ENCODE measurements at regions not wholly inside any gene's neighbourhood (a gene's known extent, or its start where the extent isn't known, plus 50 kb on each side); places are given as distances from the start of the nearest gene placed in this dataset.

DNA sequence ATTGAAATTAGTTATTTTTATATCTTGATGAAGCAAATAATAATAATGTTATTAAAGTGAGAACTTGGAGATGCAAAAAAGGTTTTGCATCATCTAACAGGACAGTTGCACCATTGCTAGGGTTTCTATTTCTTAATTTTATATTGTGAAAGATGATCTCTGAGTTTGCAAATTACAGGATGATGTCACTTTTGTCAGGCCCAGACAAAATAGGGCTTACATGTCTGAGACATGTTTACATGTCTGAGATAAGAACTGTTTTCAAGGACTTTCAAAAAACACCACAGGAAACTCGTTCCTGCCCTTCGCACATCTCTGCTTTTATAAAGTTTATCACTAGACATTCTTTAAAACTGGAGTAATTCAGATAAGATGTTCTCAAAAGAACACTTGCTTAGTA, 1075.8 kb upstream of the MANEA start:
- intact Hi-C loops (cut with DNase I): no loop called here
- TF ChIP-seq POLR2A (IDR thresholded peaks at IDR 0.05): no peak
- TF ChIP-seq, protein P1, sequence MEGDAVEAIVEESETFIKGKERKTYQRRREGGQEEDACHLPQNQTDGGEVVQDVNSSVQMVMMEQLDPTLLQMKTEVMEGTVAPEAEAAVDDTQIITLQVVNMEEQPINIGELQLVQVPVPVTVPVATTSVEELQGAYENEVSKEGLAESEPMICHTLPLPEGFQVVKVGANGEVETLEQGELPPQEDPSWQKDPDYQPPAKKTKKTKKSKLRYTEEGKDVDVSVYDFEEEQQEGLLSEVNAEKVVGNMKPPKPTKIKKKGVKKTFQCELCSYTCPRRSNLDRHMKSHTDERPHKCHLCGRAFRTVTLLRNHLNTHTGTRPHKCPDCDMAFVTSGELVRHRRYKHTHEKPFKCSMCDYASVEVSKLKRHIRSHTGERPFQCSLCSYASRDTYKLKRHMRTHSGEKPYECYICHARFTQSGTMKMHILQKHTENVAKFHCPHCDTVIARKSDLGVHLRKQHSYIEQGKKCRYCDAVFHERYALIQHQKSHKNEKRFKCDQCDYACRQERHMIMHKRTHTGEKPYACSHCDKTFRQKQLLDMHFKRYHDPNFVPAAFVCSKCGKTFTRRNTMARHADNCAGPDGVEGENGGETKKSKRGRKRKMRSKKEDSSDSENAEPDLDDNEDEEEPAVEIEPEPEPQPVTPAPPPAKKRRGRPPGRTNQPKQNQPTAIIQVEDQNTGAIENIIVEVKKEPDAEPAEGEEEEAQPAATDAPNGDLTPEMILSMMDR (IDR thresholded peaks at IDR 0.05): no peak
- Histone ChIP-seq H3K4me3 (no peak overlapping the region), H3K9me3 (replicated peaks in 1 of 3) (no peaks in the 10 kb centered on the region), H3K27ac (no peak overlapping the region), H3K4me1 (replicated peaks in 1 of 2) (no peaks in the 10 kb centered on the region), H3K36me3 (replicated peaks in 1 of 2) (no peaks in the 10 kb centered on the region), H3K27me3 (no peaks in the 10 kb centered on the region)
- no peak for DNase-seq
- WGBS, 4 donors: 4 to 23% (median 19%) methylated on average over 2 of the region's 2 CpGs

DNA sequence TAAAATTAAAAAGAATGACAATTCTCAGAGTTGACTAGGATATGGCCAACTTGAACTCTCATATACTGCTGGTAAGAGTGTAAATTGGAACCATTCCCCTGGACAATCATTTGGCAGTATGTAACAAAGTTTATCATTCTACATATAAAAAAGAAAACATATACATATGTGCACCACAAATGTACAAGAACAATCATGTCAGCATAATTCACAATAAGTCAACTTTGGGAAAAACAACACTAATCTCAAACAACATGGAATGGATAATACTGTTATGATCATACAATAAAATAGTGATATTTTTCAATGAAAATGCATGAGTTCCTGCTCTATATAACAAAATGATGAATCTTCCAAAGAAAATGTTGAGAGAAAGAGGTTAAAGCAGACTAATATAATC, 1078.7 kb upstream of the EPHA7 start:
- no peak overlapping the region for H3K27ac ChIP-seq
- H3K4me1 ChIP-seq (replicated peaks in 1 of 2): no peaks in the 10 kb centered on the region
- no peak overlapping the region for H3K4me3 ChIP-seq
- H3K36me3 ChIP-seq (replicated peaks in 1 of 2): no peaks in the 10 kb centered on the region
- no peak for TF ChIP-seq POLR2A (IDR thresholded peaks at IDR 0.05)
- TF ChIP-seq, protein P1 (IDR thresholded peaks at IDR 0.05): no peak
- H3K9me3 ChIP-seq (replicated peaks in 1 of 3): no peaks in the 10 kb centered on the region
- no peaks in the 10 kb centered on the region for H3K27me3 ChIP-seq
- intact Hi-C loops (cut with DNase I): no loop called here
- no peak for DNase-seq

DNA sequence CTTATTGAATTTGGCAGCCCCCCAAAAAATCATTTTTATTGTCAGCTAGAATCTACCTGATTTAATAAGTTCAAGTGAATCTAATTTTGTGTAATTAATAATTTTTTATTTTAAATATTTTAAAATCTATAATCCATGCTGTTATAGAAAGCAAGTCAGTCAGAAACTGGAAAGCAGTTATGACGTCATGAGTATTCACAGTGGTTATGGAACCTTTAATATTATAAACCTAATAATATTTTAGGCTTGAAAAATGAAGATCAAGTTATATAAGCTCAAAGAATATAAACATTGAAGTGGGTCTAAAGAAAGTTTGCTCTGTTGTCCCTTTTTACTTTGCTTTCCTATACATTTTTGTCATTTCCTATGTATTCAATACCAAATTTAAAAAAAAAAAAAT, 1075.1 kb upstream of the EPHA7 start:
- no peaks in the 10 kb centered on the region for H3K36me3 ChIP-seq (replicated peaks in 1 of 2)
- WGBS, 4 donors: 69 to 81% (median 80%) methylated on average over 1 of the region's 1 CpG
- DNase-seq: no peak
- H3K4me1 ChIP-seq (replicated peaks in 1 of 2): no peaks in the 10 kb centered on the region
- no peak overlapping the region for H3K4me3 ChIP-seq
- H3K9me3 ChIP-seq (replicated peaks in 1 of 3): no peaks in the 10 kb centered on the region
- intact Hi-C loops (cut with DNase I): no loop called here
- no peak overlapping the region for H3K27ac ChIP-seq
- H3K27me3 ChIP-seq: no peaks in the 10 kb centered on the region
- TF ChIP-seq, protein P1 (IDR thresholded peaks at IDR 0.05): no peak
- TF ChIP-seq POLR2A (IDR thresholded peaks at IDR 0.05): no peak

DNA sequence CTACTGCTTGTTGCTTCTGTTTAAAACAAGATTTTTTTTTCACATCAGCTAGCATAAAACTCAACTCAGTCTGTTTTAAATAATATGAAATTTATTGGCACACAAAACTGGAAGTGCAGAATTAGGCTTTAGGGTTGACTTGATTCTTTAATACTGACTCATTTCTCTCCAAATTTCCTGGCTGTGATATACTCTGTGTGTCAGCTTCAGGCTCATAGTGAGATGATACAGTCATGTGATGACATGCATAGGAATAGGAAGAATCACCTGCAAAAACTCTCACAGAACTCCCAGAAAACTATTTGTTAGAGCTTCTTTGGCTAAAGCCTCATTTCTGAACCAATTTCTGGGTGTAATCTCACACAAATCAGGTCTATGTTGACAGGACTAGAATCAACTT, 1068.0 kb upstream of the EPHA7 start:
- Histone ChIP-seq H3K27me3 (no peaks in the 10 kb centered on the region), H3K27ac (no peak overlapping the region), H3K4me3 (no peak overlapping the region), H3K4me1 (replicated peaks in 1 of 2) (no peaks in the 10 kb centered on the region), H3K9me3 (replicated peaks in 1 of 3) (no peaks in the 10 kb centered on the region), H3K36me3 (replicated peaks in 1 of 2) (no peaks in the 10 kb centered on the region)
- no peak for DNase-seq
- intact Hi-C loops (cut with DNase I): no loop called here
- TF ChIP-seq, protein P1 (IDR thresholded peaks at IDR 0.05): no peak
- TF ChIP-seq POLR2A (IDR thresholded peaks at IDR 0.05): no peak

All from adrenal gland (tissue), 9 donors.